ENCODE measurements at regions not wholly inside any gene's neighbourhood (a gene's known extent, or its start where the extent isn't known, plus 50 kb on each side); places are given as distances from the start of the nearest gene placed in this dataset.

- Histone ChIP-seq H3K9me3 (ENCODE audit: insufficient read depth, low read depth, low read length) (no peaks in the 10 kb centered on the region), H3K9ac (ENCODE audit: low read depth, low read length) (no peak overlapping the region), H3K27me3 (ENCODE audit: insufficient read depth, low read length) (no peaks in the 10 kb centered on the region), H3K4me1 (ENCODE audit: insufficient read depth, low read length) (no peaks in the 10 kb centered on the region), H3K36me3 (ENCODE audit: insufficient read depth, low read depth, low read length) (no peaks in the 10 kb centered on the region), H3K27ac (ENCODE audit: low read length) (no peak overlapping the region), H3K4me3 (ENCODE audit: low read length) (no peak overlapping the region)
Measured at GRCh38 chr3:111284503-111285183, 213.0 kb downstream of the NECTIN3 start.

GRCh38 chr3:111285184-111285538 lies 213.5 kb downstream of the NECTIN3 start:
- no peaks in the 10 kb centered on the region for H3K36me3 ChIP-seq (ENCODE audit: insufficient read depth, low read depth, low read length)
- no peaks in the 10 kb centered on the region for H3K27me3 ChIP-seq (ENCODE audit: insufficient read depth, low read length)
- H3K27ac ChIP-seq (ENCODE audit: low read length), result no peak overlapping the region
- H3K9ac ChIP-seq (ENCODE audit: low read depth, low read length), result no peak overlapping the region
- H3K9me3 ChIP-seq (ENCODE audit: insufficient read depth, low read depth, low read length), result no peaks in the 10 kb centered on the region
- no peak overlapping the region for H3K4me3 ChIP-seq (ENCODE audit: low read length)
- no peaks in the 10 kb centered on the region for H3K4me1 ChIP-seq (ENCODE audit: insufficient read depth, low read length)

- Histone ChIP-seq H3K9me3 (ENCODE audit: insufficient read depth, low read depth, low read length) (no peaks in the 10 kb centered on the region), H3K27me3 (ENCODE audit: insufficient read depth, low read length) (no peaks in the 10 kb centered on the region), H3K36me3 (ENCODE audit: insufficient read depth, low read depth, low read length) (no peaks in the 10 kb centered on the region), H3K4me1 (ENCODE audit: insufficient read depth, low read length) (no peaks in the 10 kb centered on the region), H3K27ac (ENCODE audit: low read length) (no peak overlapping the region), H3K4me3 (ENCODE audit: low read length) (no peak overlapping the region), H3K9ac (ENCODE audit: low read depth, low read length) (no peak overlapping the region)
Measured at GRCh38 chr3:111285694-111286093, 214.1 kb downstream of the NECTIN3 start.

- Histone ChIP-seq H3K9me3 (ENCODE audit: insufficient read depth, low read depth, low read length) (no peaks in the 10 kb centered on the region), H3K27ac (ENCODE audit: low read length) (no peak overlapping the region), H3K4me3 (ENCODE audit: low read length) (no peak overlapping the region), H3K36me3 (ENCODE audit: insufficient read depth, low read depth, low read length) (no peaks in the 10 kb centered on the region), H3K4me1 (ENCODE audit: insufficient read depth, low read length) (no peaks in the 10 kb centered on the region), H3K27me3 (ENCODE audit: insufficient read depth, low read length) (no peaks in the 10 kb centered on the region), H3K9ac (ENCODE audit: low read depth, low read length) (no peak overlapping the region)
Measured at GRCh38 chr3:111286746-111287145, 215.1 kb downstream of the NECTIN3 start.

- Histone ChIP-seq H3K36me3 (ENCODE audit: insufficient read depth, low read depth, low read length) (no peaks in the 10 kb centered on the region), H3K27me3 (ENCODE audit: insufficient read depth, low read length) (no peaks in the 10 kb centered on the region), H3K9ac (ENCODE audit: low read depth, low read length) (no peak overlapping the region), H3K9me3 (ENCODE audit: insufficient read depth, low read depth, low read length) (no peaks in the 10 kb centered on the region), H3K27ac (ENCODE audit: low read length) (no peak overlapping the region), H3K4me1 (ENCODE audit: insufficient read depth, low read length) (no peaks in the 10 kb centered on the region), H3K4me3 (ENCODE audit: low read length) (no peak overlapping the region)
Measured at GRCh38 chr3:111292117-111292516, 220.5 kb downstream of the NECTIN3 start.

GRCh38 chr3:111299192-111299615 lies 227.6 kb downstream of the NECTIN3 start:
- Histone ChIP-seq H3K4me1 (ENCODE audit: insufficient read depth, low read length) (no peaks in the 10 kb centered on the region), H3K9ac (ENCODE audit: low read depth, low read length) (no peak overlapping the region), H3K9me3 (ENCODE audit: insufficient read depth, low read depth, low read length) (no peaks in the 10 kb centered on the region), H3K4me3 (ENCODE audit: low read length) (no peak overlapping the region), H3K27ac (ENCODE audit: low read length) (no peak overlapping the region), H3K36me3 (ENCODE audit: insufficient read depth, low read depth, low read length) (no peaks in the 10 kb centered on the region), H3K27me3 (ENCODE audit: insufficient read depth, low read length) (no peaks in the 10 kb centered on the region)

- H3K27ac ChIP-seq (ENCODE audit: low read length), result no peak overlapping the region
- H3K9ac ChIP-seq (ENCODE audit: low read depth, low read length), result no peak overlapping the region
- no peak overlapping the region for H3K4me3 ChIP-seq (ENCODE audit: low read length)
- no peaks in the 10 kb centered on the region for H3K4me1 ChIP-seq (ENCODE audit: insufficient read depth, low read length)
- H3K27me3 ChIP-seq (ENCODE audit: insufficient read depth, low read length), result no peaks in the 10 kb centered on the region
- H3K36me3 ChIP-seq (ENCODE audit: insufficient read depth, low read depth, low read length), result no peaks in the 10 kb centered on the region
- no peaks in the 10 kb centered on the region for H3K9me3 ChIP-seq (ENCODE audit: insufficient read depth, low read depth, low read length)
Measured at GRCh38 chr3:111301238-111301798, 229.7 kb downstream of the NECTIN3 start.

- no peaks in the 10 kb centered on the region for H3K9me3 ChIP-seq (ENCODE audit: insufficient read depth, low read depth, low read length)
- no peak overlapping the region for H3K4me3 ChIP-seq (ENCODE audit: low read length)
- H3K27me3 ChIP-seq (ENCODE audit: insufficient read depth, low read length), result no peaks in the 10 kb centered on the region
- H3K4me1 ChIP-seq (ENCODE audit: insufficient read depth, low read length), result no peaks in the 10 kb centered on the region
- no peak overlapping the region for H3K9ac ChIP-seq (ENCODE audit: low read depth, low read length)
- H3K27ac ChIP-seq (ENCODE audit: low read length), result no peak overlapping the region
- H3K36me3 ChIP-seq (ENCODE audit: insufficient read depth, low read depth, low read length), result no peaks in the 10 kb centered on the region
Measured at GRCh38 chr3:111302063-111302462, 230.4 kb downstream of the NECTIN3 start.

- Histone ChIP-seq H3K36me3 (ENCODE audit: insufficient read depth, low read depth, low read length) (no peaks in the 10 kb centered on the region), H3K27ac (ENCODE audit: low read length) (no peak overlapping the region), H3K9me3 (ENCODE audit: insufficient read depth, low read depth, low read length) (no peaks in the 10 kb centered on the region), H3K27me3 (ENCODE audit: insufficient read depth, low read length) (no peaks in the 10 kb centered on the region), H3K9ac (ENCODE audit: low read depth, low read length) (no peak overlapping the region), H3K4me1 (ENCODE audit: insufficient read depth, low read length) (no peaks in the 10 kb centered on the region), H3K4me3 (ENCODE audit: low read length) (no peak overlapping the region)
Measured at GRCh38 chr3:111303760-111304159, 232.1 kb downstream of the NECTIN3 start.

- no peak overlapping the region for H3K27ac ChIP-seq (ENCODE audit: low read length)
- no peak overlapping the region for H3K9ac ChIP-seq (ENCODE audit: low read depth, low read length)
- H3K4me3 ChIP-seq (ENCODE audit: low read length), result no peak overlapping the region
- H3K27me3 ChIP-seq (ENCODE audit: insufficient read depth, low read length), result no peaks in the 10 kb centered on the region
- H3K4me1 ChIP-seq (ENCODE audit: insufficient read depth, low read length), result no peaks in the 10 kb centered on the region
- no peaks in the 10 kb centered on the region for H3K36me3 ChIP-seq (ENCODE audit: insufficient read depth, low read depth, low read length)
- no peaks in the 10 kb centered on the region for H3K9me3 ChIP-seq (ENCODE audit: insufficient read depth, low read depth, low read length)
Measured at GRCh38 chr3:111307676-111308075, 234.3 kb upstream of the CD96 start.

- H3K27ac ChIP-seq (ENCODE audit: low read length), result no peak overlapping the region
- H3K36me3 ChIP-seq (ENCODE audit: insufficient read depth, low read depth, low read length), result no peaks in the 10 kb centered on the region
- no peak overlapping the region for H3K4me3 ChIP-seq (ENCODE audit: low read length)
- no peak overlapping the region for H3K9ac ChIP-seq (ENCODE audit: low read depth, low read length)
- H3K9me3 ChIP-seq (ENCODE audit: insufficient read depth, low read depth, low read length), result no peaks in the 10 kb centered on the region
- H3K27me3 ChIP-seq (ENCODE audit: insufficient read depth, low read length), result no peaks in the 10 kb centered on the region
- H3K4me1 ChIP-seq (ENCODE audit: insufficient read depth, low read length), result no peaks in the 10 kb centered on the region; the same call in 1 of the 2 replicates
Measured at GRCh38 chr3:111311126-111311525, 230.9 kb upstream of the CD96 start.

- Histone ChIP-seq H3K27me3 (ENCODE audit: insufficient read depth, low read length) (no peaks in the 10 kb centered on the region), H3K4me1 (ENCODE audit: insufficient read depth, low read length) (no peaks in the 10 kb centered on the region; the same call in 1 of the 2 replicates), H3K36me3 (ENCODE audit: insufficient read depth, low read depth, low read length) (no peaks in the 10 kb centered on the region), H3K9ac (ENCODE audit: low read depth, low read length) (no peak overlapping the region), H3K27ac (ENCODE audit: low read length) (no peak overlapping the region), H3K4me3 (ENCODE audit: low read length) (no peak overlapping the region), H3K9me3 (ENCODE audit: insufficient read depth, low read depth, low read length) (no peaks in the 10 kb centered on the region)
Measured at GRCh38 chr3:111311709-111312235, 230.2 kb upstream of the CD96 start.

Measured in iPS-20b (cell line).